GM23248 (cell line): ENCODE measurements at regions not wholly inside any gene's neighbourhood (a gene's known extent, or its start where the extent isn't known, plus 50 kb on each side); places are given as distances from the start of the nearest gene placed in this dataset.

Source experiments
- EZH2 ChIP-seq: fragments of 200-600 bp; sonication (generic); IDR thresholded peaks from 2 replicates; pipeline ENCODE4 v1.6.1; 2018; ENCODE audit warnings: antibody characterized with exemption, mild to moderate bottlenecking; ENCODE audit not compliant: insufficient read depth, poor library complexity, severe bottlenecking
- EZH2phosphoT487 ChIP-seq: fragments of 200-600 bp; sonication (generic); IDR thresholded peaks from 2 replicates; pipeline ENCODE4 v1.6.1; 2018; ENCODE audit warnings: antibody characterized with exemption, moderate library complexity, mild to moderate bottlenecking, low read depth; ENCODE audit not compliant: insufficient read depth

- TF ChIP-seq EZH2, result no peak
- no peak for TF ChIP-seq EZH2phosphoT487
These were observed 167.3 kb upstream of the KCTD3 start for GRCh38 chr1:215399787-215400186.
